ENCODE measurements at regions not wholly inside any gene's neighbourhood (a gene's known extent, or its start where the extent isn't known, plus 50 kb on each side); places are given as distances from the start of the nearest gene placed in this dataset.

GRCh38 chr2:20146401-20146800 is 78.5 kb downstream of the SDC1 start:
- TF ChIP-seq POLR2A (IDR thresholded peaks at IDR 0.05) (no peak), CTCF (IDR thresholded peaks at IDR 0.05) (no peak)
